ENCODE measurements at regions not wholly inside any gene's neighbourhood (a gene's known extent, or its start where the extent isn't known, plus 50 kb on each side); places are given as distances from the start of the nearest gene placed in this dataset.
"Not testable (repeated sequence)": the region's sequence is repeated elsewhere in the genome, so short reads cannot be mapped to it uniquely, and the experiment has no call there.

DNA sequence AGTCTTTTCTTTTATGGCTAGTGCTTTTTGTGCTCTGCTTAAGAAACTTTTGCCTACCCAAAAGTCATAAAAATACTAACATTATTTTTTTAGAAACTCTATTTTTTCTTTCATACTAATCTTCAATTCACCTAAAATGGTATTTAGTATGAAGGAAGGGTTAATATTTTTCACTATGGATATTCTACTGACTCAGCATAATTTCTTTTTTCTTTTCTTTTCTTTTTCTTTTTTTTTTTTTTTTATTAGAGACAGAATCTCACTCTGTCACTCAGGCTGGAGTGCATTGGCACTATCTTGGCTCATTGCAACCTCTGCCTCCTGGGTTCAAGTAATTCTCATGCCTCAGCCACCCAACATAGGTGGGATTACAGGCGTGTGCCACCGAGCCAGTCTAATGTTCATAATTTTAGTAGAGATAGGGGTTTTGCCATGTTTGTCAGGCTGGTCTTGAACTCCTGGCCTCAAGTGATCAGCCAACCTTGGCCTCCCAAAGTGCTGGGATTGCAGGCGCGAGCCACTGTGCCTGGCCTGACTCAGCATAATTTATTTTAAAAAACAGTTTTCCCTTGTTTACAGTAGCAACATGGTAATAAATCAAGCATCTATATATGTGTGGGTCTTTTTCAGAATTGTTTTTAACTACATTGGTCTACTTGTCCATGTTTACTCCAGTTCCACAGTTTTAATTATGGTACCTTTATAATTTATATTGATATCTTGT, 91.8 kb downstream of the GYPE start:
- TF ChIP-seq, protein P1, sequence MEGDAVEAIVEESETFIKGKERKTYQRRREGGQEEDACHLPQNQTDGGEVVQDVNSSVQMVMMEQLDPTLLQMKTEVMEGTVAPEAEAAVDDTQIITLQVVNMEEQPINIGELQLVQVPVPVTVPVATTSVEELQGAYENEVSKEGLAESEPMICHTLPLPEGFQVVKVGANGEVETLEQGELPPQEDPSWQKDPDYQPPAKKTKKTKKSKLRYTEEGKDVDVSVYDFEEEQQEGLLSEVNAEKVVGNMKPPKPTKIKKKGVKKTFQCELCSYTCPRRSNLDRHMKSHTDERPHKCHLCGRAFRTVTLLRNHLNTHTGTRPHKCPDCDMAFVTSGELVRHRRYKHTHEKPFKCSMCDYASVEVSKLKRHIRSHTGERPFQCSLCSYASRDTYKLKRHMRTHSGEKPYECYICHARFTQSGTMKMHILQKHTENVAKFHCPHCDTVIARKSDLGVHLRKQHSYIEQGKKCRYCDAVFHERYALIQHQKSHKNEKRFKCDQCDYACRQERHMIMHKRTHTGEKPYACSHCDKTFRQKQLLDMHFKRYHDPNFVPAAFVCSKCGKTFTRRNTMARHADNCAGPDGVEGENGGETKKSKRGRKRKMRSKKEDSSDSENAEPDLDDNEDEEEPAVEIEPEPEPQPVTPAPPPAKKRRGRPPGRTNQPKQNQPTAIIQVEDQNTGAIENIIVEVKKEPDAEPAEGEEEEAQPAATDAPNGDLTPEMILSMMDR (IDR thresholded peaks at IDR 0.05), result not testable (repeated sequence)
- TF ChIP-seq POLR2A, EP300 (IDR thresholded peaks at IDR 0.05): not testable (repeated sequence)

Measured in tibial nerve (tissue), 4 donors.